SU-DHL-6 (cell line): ENCODE measurements at regions not wholly inside any gene's neighbourhood (a gene's known extent, or its start where the extent isn't known, plus 50 kb on each side); places are given as distances from the start of the nearest gene placed in this dataset.
"Not testable (repeated sequence)": the region's sequence is repeated elsewhere in the genome, so short reads cannot be mapped to it uniquely, and the experiment has no call there.

Experiments
- H2AFZ ChIP-seq: fragments of 200-600 bp; sonication (generic); 2 replicates; pipeline ENCODE4 v1.6.1; 2014; ENCODE audit warnings: low read depth, mild to moderate bottlenecking, moderate library complexity, mixed read lengths, antibody characterized with exemption, low read length; ENCODE audit not compliant: severe bottlenecking
- H3F3A ChIP-seq: fragments of 200-600 bp; shearing (Covaris generic); 2 replicates; pipeline ENCODE4 v1.6.0; 2016; ENCODE audit warnings: antibody characterized with exemption, mild to moderate bottlenecking; ENCODE audit not compliant: insufficient read depth
- H3K27ac ChIP-seq: fragments of 200-600 bp; sonication (generic); 2 replicates; pipeline ENCODE4 v1.5.1; 2016; ENCODE audit warnings: low read depth, mild to moderate bottlenecking, low read length, moderate library complexity, mixed read lengths
- H3K27me3 ChIP-seq: fragments of 200-600 bp; sonication (generic), shearing (Covaris generic); 2 replicates; pipeline ENCODE4 v1.6.0; 2014; ENCODE audit warnings: mild to moderate bottlenecking, low read length
- H3K36me3 ChIP-seq: fragments of 200-600 bp; sonication (generic); 2 replicates; pipeline ENCODE4 v1.6.1; 2014; ENCODE audit warnings: mild to moderate bottlenecking, low read length, mixed read lengths
- H3K4me2 ChIP-seq: fragments of 300-600, 200-600 bp; shearing (Covaris generic), sonication (generic); 2 replicates; pipeline ENCODE4 v1.6.0; 2014; ENCODE audit warnings: low read length, low read depth, mild to moderate bottlenecking; ENCODE audit not compliant: poor library complexity, severe bottlenecking
- H3K4me3 ChIP-seq: fragments of 200-600 bp; sonication (generic); 2 replicates; pipeline ENCODE4 v1.5.1; 2014; ENCODE audit warnings: antibody characterized with exemption, low read length, mild to moderate bottlenecking, mixed read lengths; ENCODE audit not compliant: insufficient read depth, poor library complexity, severe bottlenecking
- H3K79me2 ChIP-seq: fragments of 200-600 bp; sonication (generic); 2 replicates; pipeline ENCODE4 v1.6.1; 2014; ENCODE audit warnings: mild to moderate bottlenecking, low read length, moderate library complexity; ENCODE audit not compliant: insufficient read depth
- H3K9ac ChIP-seq: fragments of 200-600 bp; sonication (generic); 2 replicates; pipeline ENCODE4 v1.7.0; 2014; ENCODE audit warnings: mild to moderate bottlenecking, low read length
- H3K9me2 ChIP-seq: fragments of 200-600 bp; sonication (generic); replicated peaks from 2 replicates; pipeline ENCODE4 v1.6.1; 2014; ENCODE audit warnings: low read length; ENCODE audit not compliant: insufficient read depth
- H3K9me3 ChIP-seq: fragments of 200-600 bp; sonication (generic); 2 replicates; pipeline ENCODE4 v1.6.1; 2014; ENCODE audit warnings: low read length, mixed read lengths; ENCODE audit not compliant: insufficient read depth
- H4K20me1 ChIP-seq: fragments of 200-600 bp; sonication (generic); 2 replicates; pipeline ENCODE4 v1.6.1; 2014; ENCODE audit warnings: low read depth, mild to moderate bottlenecking, antibody characterized with exemption, low read length, moderate library complexity, mixed read lengths
- EZH2phosphoT487 ChIP-seq: fragments of 200-600 bp; sonication (generic), shearing (Covaris generic); conservative IDR thresholded peaks from 2 replicates; pipeline ENCODE4 v1.6.1; 2018; ENCODE audit warnings: mild to moderate bottlenecking, antibody characterized with exemption, low read length, moderate library complexity, mixed read lengths
- TF ChIP-seq, protein P1 (sequence below): fragments of 200-600 bp; sonication (generic); IDR thresholded peaks from one replicate; pipeline ENCODE4 v1.5.1; 2017; ENCODE audit warnings: antibody characterized with exemption, mild to moderate bottlenecking, low read length, moderate library complexity; ENCODE audit not compliant: insufficient read depth, poor library complexity, severe bottlenecking

DNA sequence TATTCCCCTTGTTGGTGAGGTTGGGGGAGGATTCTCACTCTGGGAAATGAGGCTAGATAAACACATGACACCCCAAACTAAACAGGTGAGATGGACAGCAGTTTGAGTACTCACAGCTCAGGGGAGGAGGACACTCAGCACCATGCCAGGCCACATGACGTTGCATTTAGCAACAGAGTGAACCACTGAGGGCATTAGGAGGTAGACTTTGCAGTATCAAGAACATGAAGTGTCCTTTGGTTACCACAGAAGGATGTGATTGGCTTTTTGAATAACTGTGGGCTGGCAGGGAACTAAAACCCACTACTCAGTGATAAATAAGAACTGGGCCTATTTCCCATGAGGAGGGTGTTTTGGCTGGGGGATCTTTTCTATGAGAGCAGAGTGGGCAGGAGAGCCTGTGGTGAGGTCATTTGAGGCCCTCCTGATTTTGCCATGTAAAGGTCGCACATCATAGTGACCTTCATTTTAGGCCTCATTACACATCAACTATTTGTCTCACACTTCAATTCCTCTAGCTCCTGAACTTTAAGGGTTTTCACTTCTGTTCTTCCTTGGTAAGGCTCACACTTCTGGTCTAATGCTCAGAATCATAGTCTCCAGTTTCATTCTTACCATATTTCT, 89.8 kb upstream of the PRKD1 start:
- Histone ChIP-seq H3K9me2 (no peaks in the 10 kb centered on the region), H3K9me3 (no peaks in the 10 kb centered on the region), H3K4me3 (no peak overlapping the region), H3F3A (no peaks in the 10 kb centered on the region), H4K20me1 (no peaks in the 10 kb centered on the region), H2AFZ (no peak overlapping the region), H3K27ac (no peak overlapping the region), H3K36me3 (no peaks in the 10 kb centered on the region), H3K79me2 (no peaks in the 10 kb centered on the region), H3K27me3 (no peaks in the 10 kb centered on the region), H3K9ac (no peak overlapping the region), H3K4me2 (no peak overlapping the region)
- TF ChIP-seq EZH2phosphoT487: no peak
- TF ChIP-seq, protein P1, sequence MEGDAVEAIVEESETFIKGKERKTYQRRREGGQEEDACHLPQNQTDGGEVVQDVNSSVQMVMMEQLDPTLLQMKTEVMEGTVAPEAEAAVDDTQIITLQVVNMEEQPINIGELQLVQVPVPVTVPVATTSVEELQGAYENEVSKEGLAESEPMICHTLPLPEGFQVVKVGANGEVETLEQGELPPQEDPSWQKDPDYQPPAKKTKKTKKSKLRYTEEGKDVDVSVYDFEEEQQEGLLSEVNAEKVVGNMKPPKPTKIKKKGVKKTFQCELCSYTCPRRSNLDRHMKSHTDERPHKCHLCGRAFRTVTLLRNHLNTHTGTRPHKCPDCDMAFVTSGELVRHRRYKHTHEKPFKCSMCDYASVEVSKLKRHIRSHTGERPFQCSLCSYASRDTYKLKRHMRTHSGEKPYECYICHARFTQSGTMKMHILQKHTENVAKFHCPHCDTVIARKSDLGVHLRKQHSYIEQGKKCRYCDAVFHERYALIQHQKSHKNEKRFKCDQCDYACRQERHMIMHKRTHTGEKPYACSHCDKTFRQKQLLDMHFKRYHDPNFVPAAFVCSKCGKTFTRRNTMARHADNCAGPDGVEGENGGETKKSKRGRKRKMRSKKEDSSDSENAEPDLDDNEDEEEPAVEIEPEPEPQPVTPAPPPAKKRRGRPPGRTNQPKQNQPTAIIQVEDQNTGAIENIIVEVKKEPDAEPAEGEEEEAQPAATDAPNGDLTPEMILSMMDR: no peak

DNA sequence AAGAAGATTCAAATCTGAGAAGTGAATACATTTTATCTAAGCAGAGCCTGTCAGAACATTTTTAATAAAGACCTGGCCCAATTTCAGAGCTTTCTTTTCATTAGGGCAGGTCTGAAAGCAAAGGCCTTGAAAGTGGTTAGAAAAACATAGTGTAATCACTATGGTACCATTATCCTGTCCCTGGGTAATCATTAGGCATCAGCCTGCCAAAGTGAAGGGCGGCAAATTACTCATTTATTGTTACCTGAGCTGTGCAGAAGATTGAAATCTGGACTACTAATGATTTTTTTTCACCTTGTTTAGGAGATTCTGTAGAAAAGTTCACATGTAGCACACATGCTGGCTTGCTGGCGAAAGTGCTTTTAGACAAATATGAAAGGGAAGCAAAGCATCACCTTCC, 92.6 kb upstream of the PRKD1 start:
- no peaks in the 10 kb centered on the region for H3F3A ChIP-seq
- no peak overlapping the region for H3K9ac ChIP-seq
- no peak overlapping the region for H2AFZ ChIP-seq
- no peaks in the 10 kb centered on the region for H3K27me3 ChIP-seq
- H3K4me3 ChIP-seq: no peak overlapping the region
- no peaks in the 10 kb centered on the region for H3K79me2 ChIP-seq
- H3K27ac ChIP-seq: no peak overlapping the region
- no peak overlapping the region for H3K4me2 ChIP-seq
- no peaks in the 10 kb centered on the region for H3K9me3 ChIP-seq
- no peaks in the 10 kb centered on the region for H3K36me3 ChIP-seq
- H4K20me1 ChIP-seq: no peaks in the 10 kb centered on the region
- no peaks in the 10 kb centered on the region for H3K9me2 ChIP-seq
- TF ChIP-seq, protein P1: no peak
- no peak for TF ChIP-seq EZH2phosphoT487

DNA sequence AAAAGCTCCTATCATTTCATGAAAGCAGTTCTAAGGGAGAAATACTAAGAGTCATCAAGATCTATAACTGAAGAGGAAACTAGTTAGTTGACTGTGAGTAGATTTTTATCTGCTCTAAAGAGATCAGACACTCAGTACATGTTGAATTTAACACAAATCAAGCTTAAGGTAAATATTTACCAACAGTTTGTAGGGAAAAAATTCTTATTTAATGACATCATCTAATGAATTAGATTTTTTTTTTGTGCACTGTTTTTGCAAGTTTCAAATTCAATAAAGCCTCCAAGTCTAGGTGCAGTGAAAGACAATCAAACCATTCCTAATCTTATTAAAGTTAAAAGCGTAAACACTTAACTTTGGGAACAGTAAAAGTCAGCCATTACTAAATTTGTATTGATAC, 93.0 kb upstream of the PRKD1 start:
- Histone ChIP-seq H3K27me3 (no peaks in the 10 kb centered on the region), H3K4me3 (no peak overlapping the region), H3K9me2 (no peaks in the 10 kb centered on the region), H3K9me3 (no peaks in the 10 kb centered on the region), H3K4me2 (no peak overlapping the region), H3K36me3 (no peaks in the 10 kb centered on the region), H3K27ac (no peak overlapping the region), H4K20me1 (no peaks in the 10 kb centered on the region), H3K79me2 (no peaks in the 10 kb centered on the region), H3K9ac (no peak overlapping the region), H3F3A (no peaks in the 10 kb centered on the region), H2AFZ (no peak overlapping the region)
- TF ChIP-seq EZH2phosphoT487: no peak
- TF ChIP-seq, protein P1: no peak

DNA sequence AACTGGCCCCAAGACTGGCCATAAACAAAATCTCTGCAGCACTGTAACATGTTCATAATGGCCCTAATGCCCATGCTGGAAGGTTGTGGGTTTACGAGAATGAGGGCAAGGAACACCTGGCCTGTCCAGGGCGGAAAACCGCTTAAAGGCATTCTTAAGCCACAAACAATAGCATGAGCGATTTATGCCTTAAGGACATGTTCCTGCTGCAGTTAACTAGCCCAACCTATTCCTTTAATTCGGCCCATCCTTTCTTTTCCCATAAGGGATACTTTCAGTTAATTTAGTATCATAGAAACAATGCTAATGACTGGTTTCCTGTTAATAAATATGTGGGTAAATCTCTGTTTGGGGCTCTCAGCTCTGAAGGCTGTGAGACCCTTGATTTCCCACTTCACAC, 95.7 kb upstream of the PRKD1 start:
- not testable (repeated sequence) for H3K27ac ChIP-seq, H2AFZ ChIP-seq, H4K20me1 ChIP-seq, H3K9me2 ChIP-seq, H3K4me3 ChIP-seq, H3K9me3 ChIP-seq, H3K36me3 ChIP-seq, H3K4me2 ChIP-seq, H3F3A ChIP-seq, H3K9ac ChIP-seq, H3K27me3 ChIP-seq, H3K79me2 ChIP-seq
